Gastrocnemius medialis (tissue), 4 donors: ENCODE measurements at regions not wholly inside any gene's neighbourhood (a gene's known extent, or its start where the extent isn't known, plus 50 kb on each side); places are given as distances from the start of the nearest gene placed in this dataset.

ENCODE experiments used
- ATAC-seq, 2 donors: fragments of 150-250 bp; one replicate each; pipeline ENCODE4 v1.9.1; 2016
- DNase-seq, 2 donors: peaks; one replicate each; pipeline ENCODE4 v3.0.0-alpha.2; 2019
- H3K27ac ChIP-seq, 4 donors: fragments of 200-600 bp; sonication (generic); 1 replicate in 1 of 4; 2 replicates in 3 of 4; pipeline ENCODE4 v1.5.1; 2016 to 2018; ENCODE audit warnings: mild to moderate bottlenecking in 2 of 4, moderate library complexity in 1 of 4
- H3K27me3 ChIP-seq, 3 donors: fragments of 200-600 bp; sonication (generic) in 2 of 3; 1 replicate in 1 of 3; 2 replicates in 2 of 3; pipeline versions ENCODE4 v1.5.1 to v1.6.0; 2016 to 2019; ENCODE audit warnings: mild to moderate bottlenecking in 1 of 3, moderate library complexity in 1 of 3
- H3K36me3 ChIP-seq, 2 donors: fragments of 200-600 bp; sonication (generic) in 1 of 2; one replicate each; pipeline ENCODE4 v1.5.1; 2017 to 2018
- H3K4me1 ChIP-seq, 2 donors: fragments of 200-600 bp; sonication (generic) in 1 of 2; one replicate each; pipeline ENCODE4 v1.5.1; 2016 to 2017; ENCODE audit warnings: mild to moderate bottlenecking in 2 of 2
- H3K4me3 ChIP-seq, 4 donors: fragments of 200-600 bp; sonication (generic) in 3 of 4; 1 replicate in 1 of 4; 2 replicates in 3 of 4; pipeline ENCODE4 v1.5.1; 2016 to 2019; ENCODE audit warnings: mild to moderate bottlenecking in 2 of 4
- H3K9me3 ChIP-seq, 3 donors: fragments of 200-600 bp; sonication (generic) in 2 of 3; 1 replicate in 1 of 3; 2 replicates in 2 of 3; pipeline ENCODE4 v1.5.1; 2016 to 2019
- POLR2A ChIP-seq, 2 donors: fragments of 450-650 bp; IDR thresholded peaks; one replicate each; pipeline ENCODE4 v1.6.1; 2017; ENCODE audit warnings: antibody characterized with exemption in 2 of 2, mild to moderate bottlenecking in 2 of 2, moderate library complexity in 2 of 2
- in situ Hi-C, 4 donors: fragments of 200-750 bp; cut with MboI; loops; one replicate each; pipeline versions ENCODE4 v1.15.0 to v1.8.0; 2017; ENCODE audit warnings: low sequenced_read_pairs in 4 of 4
- intact Hi-C: fragments of 100-400 bp; cut with DNase I; formaldehyde crosslinking; loops from one replicate; pipeline ENCODE4 v1.15.1; 2023; ENCODE audit warnings: low total_unique reads
- TF ChIP-seq, protein P1 (sequence below), 5 experiments: fragments of 450-650 bp in 3 of 5; fragments of 200-600 bp in 2 of 5; sonication (generic) in 2 of 5; IDR thresholded peaks in 4 of 5; conservative IDR thresholded peaks in 1 of 5; 1 replicate in 4 of 5; 2 replicates in 1 of 5; pipeline ENCODE4 v1.5.1; 2016 to 2019; ENCODE audit warnings: antibody characterized with exemption in 5 of 5, mild to moderate bottlenecking in 3 of 5, moderate library complexity in 3 of 5

DNA sequence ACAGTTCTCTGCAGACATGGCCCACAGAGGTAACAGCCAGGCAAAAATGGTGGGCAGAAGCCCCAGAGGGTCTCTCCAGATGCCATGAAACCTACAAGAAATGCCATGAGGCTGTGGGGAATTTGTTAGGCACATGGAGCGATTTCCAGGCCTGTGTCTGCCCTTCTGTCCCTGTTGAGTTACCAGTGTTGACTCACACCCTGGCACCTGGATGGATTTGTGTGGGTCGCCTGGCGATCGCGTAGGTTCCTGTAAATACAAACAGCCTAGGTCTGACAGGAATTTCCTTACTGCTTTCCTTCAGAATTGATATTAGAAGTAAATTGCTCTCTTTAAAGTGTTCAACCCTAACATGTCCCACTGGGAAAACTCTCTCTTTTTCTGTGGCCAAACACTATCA, 164.9 kb upstream of the EEPD1 start:
- peak in 1 of 2 donors; percentile 20 for ATAC-seq
- no peak overlapping the region for H3K4me3 ChIP-seq
- peaks cover 15 to 23% of the 10 kb centered on the region in 2 donors for H3K4me1 ChIP-seq
- intact Hi-C loops (no loop called here), in situ Hi-C loops (loop anchor here in 3 of 4 donors (5.0 to 10.0 kb wide), 4 partner anchors 107 to 307 kb away; no protein-coding TSS in a partner anchor)
- H3K36me3 ChIP-seq, result no peaks in the 10 kb centered on the region
- TF ChIP-seq, protein P1, sequence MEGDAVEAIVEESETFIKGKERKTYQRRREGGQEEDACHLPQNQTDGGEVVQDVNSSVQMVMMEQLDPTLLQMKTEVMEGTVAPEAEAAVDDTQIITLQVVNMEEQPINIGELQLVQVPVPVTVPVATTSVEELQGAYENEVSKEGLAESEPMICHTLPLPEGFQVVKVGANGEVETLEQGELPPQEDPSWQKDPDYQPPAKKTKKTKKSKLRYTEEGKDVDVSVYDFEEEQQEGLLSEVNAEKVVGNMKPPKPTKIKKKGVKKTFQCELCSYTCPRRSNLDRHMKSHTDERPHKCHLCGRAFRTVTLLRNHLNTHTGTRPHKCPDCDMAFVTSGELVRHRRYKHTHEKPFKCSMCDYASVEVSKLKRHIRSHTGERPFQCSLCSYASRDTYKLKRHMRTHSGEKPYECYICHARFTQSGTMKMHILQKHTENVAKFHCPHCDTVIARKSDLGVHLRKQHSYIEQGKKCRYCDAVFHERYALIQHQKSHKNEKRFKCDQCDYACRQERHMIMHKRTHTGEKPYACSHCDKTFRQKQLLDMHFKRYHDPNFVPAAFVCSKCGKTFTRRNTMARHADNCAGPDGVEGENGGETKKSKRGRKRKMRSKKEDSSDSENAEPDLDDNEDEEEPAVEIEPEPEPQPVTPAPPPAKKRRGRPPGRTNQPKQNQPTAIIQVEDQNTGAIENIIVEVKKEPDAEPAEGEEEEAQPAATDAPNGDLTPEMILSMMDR (IDR thresholded peaks at IDR 0.05 in 4 of 5, conservative IDR thresholded peaks at IDR 0.05 in 1 of 5), result no peak
- no peak for TF ChIP-seq POLR2A (IDR thresholded peaks at IDR 0.05)
- DNase-seq, result no peak
- H3K27me3 ChIP-seq, result no peaks in the 10 kb centered on the region
- peak overlapping the region in 3 of 4 donors; percentile 72 to 79 (median 78) for H3K27ac ChIP-seq
- H3K9me3 ChIP-seq, result no peaks in the 10 kb centered on the region

DNA sequence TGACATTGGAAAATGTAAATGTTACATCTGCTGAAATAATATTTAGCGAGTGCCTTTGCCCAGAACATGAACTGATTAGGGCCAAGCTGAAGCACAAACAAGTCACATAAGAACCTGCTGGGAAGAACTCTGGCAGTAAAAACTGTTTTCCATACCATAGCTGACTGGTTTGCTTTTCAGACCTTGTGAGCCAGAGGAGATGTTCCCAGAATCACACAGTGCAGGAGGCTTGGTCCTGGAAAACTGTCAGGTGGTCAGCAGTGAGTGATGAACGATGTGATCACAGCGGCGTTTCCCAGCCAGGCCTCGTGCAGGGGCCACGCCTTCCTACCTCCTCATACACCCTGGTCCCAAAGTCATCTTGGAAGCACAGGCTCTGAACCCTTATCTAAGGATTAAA, 164.2 kb upstream of the EEPD1 start:
- Histone ChIP-seq H3K27me3 (no peaks in the 10 kb centered on the region), H3K27ac (peak overlapping the region; percentile 44 to 79 (median 75)), H3K36me3 (no peaks in the 10 kb centered on the region), H3K9me3 (no peaks in the 10 kb centered on the region), H3K4me1 (peaks cover 15 to 23% of the 10 kb centered on the region in 2 donors), H3K4me3 (no peak overlapping the region)
- DNase-seq, result peak in 1 of 2 donors; percentile 64
- TF ChIP-seq, protein P1 (IDR thresholded peaks at IDR 0.05 in 4 of 5, conservative IDR thresholded peaks at IDR 0.05 in 1 of 5), result no peak
- TF ChIP-seq POLR2A (IDR thresholded peaks at IDR 0.05), result no peak
- intact Hi-C loops (no loop called here), in situ Hi-C loops (loop anchor here in 3 of 4 donors (5.0 to 10.0 kb wide), 4 partner anchors 106 to 306 kb away; no protein-coding TSS in a partner anchor)
- peak; percentile 57 to 87 for ATAC-seq

DNA sequence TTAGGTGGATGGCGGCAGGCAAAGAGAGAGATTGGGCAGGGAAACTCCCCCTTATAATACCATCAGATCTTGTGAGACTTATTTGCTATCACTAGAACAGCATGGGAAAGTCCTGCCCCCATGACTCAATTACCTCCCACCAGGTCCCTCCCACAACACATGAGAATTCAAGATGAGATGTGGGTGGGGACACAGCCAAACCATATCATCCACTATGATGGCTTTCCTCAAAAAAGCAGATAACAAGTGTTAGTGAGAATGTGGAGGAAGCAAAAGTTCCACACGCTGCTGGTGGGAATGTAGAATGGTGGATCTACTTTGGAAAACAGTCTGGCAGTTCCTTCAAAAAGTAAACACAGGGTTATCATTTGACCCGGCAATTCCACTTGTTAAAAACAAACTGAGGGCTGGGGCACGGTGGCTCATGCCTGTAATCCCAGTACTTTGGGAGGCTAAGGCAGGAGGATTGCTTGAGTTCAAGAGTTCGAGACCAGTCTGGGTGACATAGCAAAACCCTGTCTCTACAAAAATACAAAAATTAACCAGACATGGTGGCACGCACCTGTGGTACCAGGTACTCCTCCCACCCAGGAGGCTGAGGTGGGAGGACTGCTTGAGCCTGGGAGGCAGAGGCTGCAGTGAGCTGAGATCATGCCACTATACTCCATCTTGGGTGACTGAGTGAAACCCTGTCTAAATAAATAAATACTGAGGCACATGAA, 161.4 kb upstream of the EEPD1 start:
- Histone ChIP-seq H3K4me3 (no peak overlapping the region), H3K36me3 (no peaks in the 10 kb centered on the region), H3K4me1 (peaks cover 15 to 27% of the 10 kb centered on the region in 2 donors), H3K9me3 (no peaks in the 10 kb centered on the region), H3K27me3 (no peaks in the 10 kb centered on the region), H3K27ac (no peak overlapping the region)
- intact Hi-C loops (no loop called here), in situ Hi-C loops (no loop called here)
- DNase-seq (no peak), ATAC-seq (no peak)
- TF ChIP-seq, protein P1 (IDR thresholded peaks at IDR 0.05 in 4 of 5, conservative IDR thresholded peaks at IDR 0.05 in 1 of 5), result no peak
- TF ChIP-seq POLR2A (IDR thresholded peaks at IDR 0.05), result no peak

DNA sequence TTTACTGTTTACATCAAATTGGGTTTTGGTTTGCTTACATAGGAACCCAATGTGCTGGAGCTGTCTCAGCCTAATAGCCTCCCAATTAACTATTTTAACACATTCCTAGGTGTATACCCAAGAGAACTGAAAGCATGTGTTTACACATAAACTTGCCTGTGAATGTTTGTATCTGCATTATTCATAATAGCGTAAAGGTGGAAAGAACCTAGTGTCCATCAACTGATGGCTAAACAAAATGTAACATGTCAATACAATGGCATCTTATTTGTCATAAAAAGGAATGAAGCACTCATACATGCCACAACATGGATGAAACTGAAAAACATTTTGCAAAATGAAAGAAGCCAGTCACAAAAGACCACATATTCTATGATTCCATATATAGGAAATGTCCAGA, 160.6 kb upstream of the EEPD1 start:
- no peak overlapping the region for H3K4me3 ChIP-seq
- H3K36me3 ChIP-seq, result no peaks in the 10 kb centered on the region
- ATAC-seq, result no peak
- intact Hi-C loops, result no loop called here
- TF ChIP-seq, protein P1 (IDR thresholded peaks at IDR 0.05 in 4 of 5, conservative IDR thresholded peaks at IDR 0.05 in 1 of 5), result no peak
- no peak for TF ChIP-seq POLR2A (IDR thresholded peaks at IDR 0.05)
- in situ Hi-C loops, result no loop called here
- no peak overlapping the region for H3K27ac ChIP-seq
- DNase-seq, result no peak
- peaks cover 15 to 27% of the 10 kb centered on the region in 2 donors for H3K4me1 ChIP-seq
- H3K27me3 ChIP-seq, result no peaks in the 10 kb centered on the region
- H3K9me3 ChIP-seq, result no peaks in the 10 kb centered on the region
